ENCODE measurements at regions not wholly inside any gene's neighbourhood (a gene's known extent, or its start where the extent isn't known, plus 50 kb on each side); places are given as distances from the start of the nearest gene placed in this dataset.
A peak's percentile ranks its signal among the peaks of the same experiment; 100 is the strongest.

DNA sequence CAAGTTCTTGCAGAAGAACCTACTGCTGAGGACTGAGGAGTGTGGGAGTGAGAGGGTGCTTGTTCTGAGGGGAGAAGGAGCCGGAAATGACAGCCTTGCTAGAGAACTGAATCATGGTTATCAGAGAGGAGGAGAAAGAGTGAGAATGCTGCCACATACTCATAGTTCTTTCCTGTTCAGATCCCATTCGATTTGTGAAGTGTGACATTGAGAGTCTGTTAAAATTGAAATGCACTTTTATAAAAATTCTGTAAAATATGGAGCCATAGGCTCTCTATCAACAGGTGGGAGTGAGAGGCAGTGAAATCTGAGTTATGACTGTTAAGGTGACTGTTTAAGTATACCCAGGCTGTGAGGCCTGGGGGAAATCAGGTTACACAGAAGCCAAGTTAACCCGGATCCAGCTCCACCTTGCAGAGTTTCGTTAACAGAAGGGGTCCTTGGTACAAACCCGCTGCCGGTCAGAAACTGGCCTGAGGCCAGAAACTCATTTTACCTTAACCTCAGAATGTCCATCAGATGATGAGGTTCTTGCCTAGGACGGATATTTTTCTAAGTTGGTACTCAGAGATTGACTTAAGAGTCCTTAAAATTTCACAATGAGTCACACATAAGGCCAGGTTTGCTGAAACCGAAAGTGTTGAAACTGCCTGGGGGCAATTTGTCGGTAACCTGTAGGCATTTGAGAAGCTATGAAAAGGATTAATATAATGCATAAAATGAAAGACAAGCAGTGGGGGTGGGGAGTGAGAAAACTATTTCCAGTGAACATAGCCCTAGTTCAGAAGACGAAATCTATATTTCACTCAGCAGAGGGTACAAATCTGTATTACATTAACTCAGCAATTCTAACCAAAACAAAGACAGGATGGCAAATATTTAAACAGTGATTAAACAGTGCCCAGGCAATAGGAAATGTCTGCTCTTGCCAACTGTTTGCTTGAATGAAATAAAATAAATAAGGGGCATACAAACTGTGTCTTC lies 350.5 kb downstream of the KCNRG start:
- DNase-seq = peak; percentile 37 to 75

GRCh38 chr13:50366488-50367174 lies 351.4 kb downstream of the KCNRG start:
- DNase-seq = peak in 1 of 2 donors; percentile 52

DNA sequence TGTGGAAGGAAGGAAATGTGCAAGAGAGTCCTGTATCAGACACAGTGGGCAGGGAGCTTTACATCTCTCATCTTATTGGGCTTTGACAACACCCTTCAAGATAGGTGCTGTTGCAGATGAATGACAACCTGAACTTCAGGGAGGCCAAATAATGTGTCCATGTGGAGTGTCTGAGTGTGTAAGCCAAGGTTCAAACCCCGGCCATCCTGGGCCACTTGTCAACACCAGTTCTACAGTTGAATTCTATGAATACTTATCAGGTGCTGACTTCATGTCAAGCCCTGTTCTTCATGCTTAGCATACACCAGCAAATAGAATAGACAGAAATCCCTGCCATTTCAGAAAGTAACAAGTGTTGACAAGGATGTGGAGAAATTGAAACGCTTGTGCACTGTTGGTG lies 354.4 kb downstream of the KCNRG start:
- DNase-seq = no peak

DNA sequence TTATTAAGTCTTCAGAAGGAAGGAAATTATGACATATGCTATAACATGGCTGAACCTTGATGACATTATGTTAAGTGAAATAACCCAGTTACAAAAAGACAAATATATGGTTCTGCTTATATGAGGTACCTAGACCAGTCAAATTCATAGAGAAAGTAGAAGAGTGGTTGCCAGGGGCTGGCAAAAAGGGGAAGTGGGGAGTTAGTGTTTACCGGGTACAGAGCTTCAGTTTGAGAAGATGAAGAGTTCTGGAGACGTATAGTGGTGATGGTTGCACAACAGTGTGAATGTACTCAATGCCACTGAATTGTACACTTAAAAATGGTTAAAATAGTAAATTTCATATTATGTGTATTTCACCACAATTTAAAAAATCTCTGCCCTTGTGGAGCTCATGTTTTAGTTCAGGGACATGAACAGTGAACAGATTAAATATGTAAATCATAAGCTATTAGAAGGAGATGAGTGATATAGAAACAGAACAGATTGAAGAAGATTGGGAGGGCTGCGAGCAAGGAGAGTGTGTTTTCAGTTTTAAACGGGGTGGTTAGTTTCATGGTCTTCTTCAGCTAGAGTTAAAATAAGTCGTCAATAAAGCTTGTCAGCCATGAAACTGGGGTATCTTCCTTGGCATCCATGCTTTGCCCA lies 355.2 kb downstream of the KCNRG start:
- peak; percentile 22 to 57 for DNase-seq

GRCh38 chr13:50374517-50374916 lies 359.3 kb downstream of the KCNRG start:
- DNase-seq = no peak

- DNase-seq = no peak
Measured at GRCh38 chr13:50375792-50376191, 360.5 kb downstream of the KCNRG start.

DNA sequence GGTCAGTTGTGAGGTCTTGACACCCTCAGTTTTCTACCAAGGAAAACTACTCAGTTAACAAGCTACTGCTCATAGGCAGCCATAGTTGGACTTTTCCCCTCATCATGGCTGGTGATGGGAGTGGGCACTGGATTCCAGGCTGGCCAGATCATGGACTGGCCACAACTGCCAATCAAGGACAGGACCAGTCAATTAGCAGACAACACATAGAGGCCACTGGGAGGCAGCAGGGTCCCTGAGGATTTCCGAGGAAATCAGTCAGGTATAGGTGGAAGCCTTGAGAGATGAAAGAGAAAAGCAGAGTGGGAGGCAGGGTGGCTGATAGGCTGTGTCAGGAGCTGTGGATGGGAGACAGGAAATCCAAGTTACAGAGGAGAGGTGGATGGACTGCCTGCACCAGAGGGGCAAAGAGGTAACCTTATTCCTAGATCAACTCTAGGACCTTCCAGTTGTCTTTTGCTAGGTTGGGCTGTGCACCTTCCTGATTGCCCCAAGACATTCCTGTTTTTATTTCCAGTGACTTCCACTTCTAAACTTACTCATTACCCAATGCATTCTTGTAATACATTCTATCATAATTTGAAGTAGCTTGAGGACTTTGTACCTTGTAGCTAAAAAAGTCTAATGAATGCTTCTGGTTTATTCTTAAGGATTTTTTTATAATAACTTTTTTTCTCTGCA lies 361.8 kb downstream of the KCNRG start:
- no peak for DNase-seq

GRCh38 chr13:50377726-50378270 lies 362.6 kb downstream of the KCNRG start:
- no peak for DNase-seq

GRCh38 chr13:50378509-50379044 lies 363.3 kb downstream of the KCNRG start:
- DNase-seq = no peak

GRCh38 chr13:50379584-50379983 lies 364.3 kb downstream of the KCNRG start:
- DNase-seq = no peak

GRCh38 chr13:50380905-50381304 lies 365.7 kb downstream of the KCNRG start:
- DNase-seq = no peak

- DNase-seq = no peak
Measured at GRCh38 chr13:50382511-50382910, 367.3 kb downstream of the KCNRG start.

- no peak for DNase-seq
Measured at GRCh38 chr13:50382951-50383350, 367.7 kb downstream of the KCNRG start.

DNA sequence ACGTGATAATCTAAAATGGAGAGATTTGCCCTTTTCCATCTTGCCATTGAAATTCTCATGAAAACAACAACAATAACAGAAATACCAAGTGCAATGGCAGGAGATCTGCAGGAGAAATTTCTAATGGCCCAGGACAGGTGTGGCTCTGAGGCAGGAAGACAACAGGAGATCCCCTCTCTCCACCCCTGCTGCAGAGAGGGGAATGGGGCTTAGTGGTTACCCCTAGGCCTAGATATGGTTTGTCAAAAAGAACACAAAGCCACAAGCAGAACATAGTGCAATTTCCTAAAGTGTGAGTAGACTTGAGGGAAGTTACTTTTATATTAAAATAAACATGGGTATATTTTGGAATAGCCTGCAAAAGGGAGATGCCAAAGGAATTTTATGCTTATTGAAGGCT lies 369.5 kb downstream of the KCNRG start:
- DNase-seq = no peak

GRCh38 chr13:50386541-50387050 lies 371.4 kb downstream of the KCNRG start:
- no peak for DNase-seq

DNA sequence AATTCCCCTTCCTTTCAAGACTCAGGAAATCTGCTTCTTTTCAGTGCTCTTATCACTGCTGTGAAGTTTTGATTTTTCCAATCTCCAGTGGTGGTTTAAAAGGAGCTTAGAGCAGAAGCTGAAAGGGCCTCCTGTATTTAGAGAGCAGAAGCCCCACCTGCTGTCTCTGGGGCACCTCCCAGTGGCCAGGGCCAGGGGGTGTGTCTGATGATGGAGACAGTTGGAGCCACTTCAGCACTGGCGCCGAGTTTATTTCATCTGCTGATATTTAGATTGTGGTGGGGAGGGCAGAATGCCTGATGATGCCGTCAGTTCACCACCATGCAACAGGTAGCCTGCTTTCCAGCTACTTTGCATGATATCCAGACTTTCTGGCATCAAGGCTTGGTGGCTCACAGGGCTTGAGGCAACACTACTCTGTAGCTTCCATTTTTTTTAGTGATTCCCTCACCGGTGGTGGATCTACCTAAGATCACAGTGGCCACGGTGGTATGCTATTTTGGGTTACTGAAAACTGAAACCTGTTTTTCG lies 371.9 kb downstream of the KCNRG start:
- DNase-seq = peak; percentile 45 to 50

- DNase-seq = no peak
Measured at GRCh38 chr13:50388481-50388880, 373.2 kb downstream of the KCNRG start.

DNA sequence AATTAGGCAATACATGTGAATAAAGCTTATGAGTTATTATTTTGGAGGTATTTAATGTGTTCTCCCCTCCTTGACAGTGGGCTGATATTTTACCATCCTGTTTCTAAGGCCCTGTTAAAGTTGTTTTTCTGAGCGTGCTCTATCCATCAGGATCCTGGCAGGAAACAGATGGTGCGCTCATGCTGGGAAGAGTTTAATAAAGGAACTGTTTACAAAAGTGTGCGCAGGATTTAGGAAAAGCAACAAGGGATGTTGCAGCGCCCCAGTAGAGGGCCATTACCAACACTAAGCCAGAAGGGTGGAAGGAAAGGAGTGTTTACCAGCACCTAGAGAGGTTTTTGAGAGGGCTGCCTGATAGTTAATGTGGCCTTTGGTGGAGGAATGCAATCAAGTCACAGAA lies 374.5 kb downstream of the KCNRG start:
- no peak for DNase-seq

DNA sequence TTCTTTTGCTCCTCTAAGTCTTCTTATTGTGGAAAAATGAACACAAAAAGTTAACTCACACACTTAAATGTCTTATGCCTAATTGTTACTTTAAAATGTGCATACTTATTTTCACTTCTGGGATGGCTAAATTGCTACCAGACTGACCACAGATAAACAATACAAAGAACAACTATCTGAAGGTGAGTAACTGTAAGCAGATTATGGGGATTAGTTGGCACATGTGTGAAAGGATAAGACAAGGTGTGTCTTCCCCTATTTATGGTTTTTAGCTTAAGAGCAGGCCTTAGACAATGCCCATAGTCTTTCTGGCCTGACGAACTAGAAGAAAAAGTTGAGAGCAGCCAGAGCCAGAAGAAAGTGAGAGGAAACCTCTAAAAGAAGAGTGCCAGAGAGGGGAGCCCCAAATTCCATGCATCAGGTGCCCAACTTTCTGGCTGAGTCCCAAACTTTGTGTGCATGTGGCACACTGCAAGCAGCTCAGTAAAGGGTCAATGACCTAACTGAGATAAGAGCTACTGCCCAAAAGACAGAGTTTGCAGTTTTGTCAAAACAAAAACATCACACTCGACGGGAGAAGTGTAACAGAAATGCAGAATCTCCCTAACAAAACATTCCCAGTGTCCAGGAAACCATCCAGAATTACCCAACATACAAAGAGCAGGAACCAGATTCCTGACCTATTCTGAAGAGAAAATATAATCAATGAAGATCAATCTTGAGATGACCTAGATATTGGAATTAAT lies 375.4 kb downstream of the KCNRG start:
- DNase-seq = no peak

- no peak for DNase-seq
Measured at GRCh38 chr13:50392977-50393376, 377.7 kb downstream of the KCNRG start.

- DNase-seq = no peak
Measured at GRCh38 chr13:50393628-50394027, 378.4 kb downstream of the KCNRG start.
